ENCODE measurements at regions not wholly inside any gene's neighbourhood (a gene's known extent, or its start where the extent isn't known, plus 50 kb on each side); places are given as distances from the start of the nearest gene placed in this dataset.
"Not testable (repeated sequence)": the region's sequence is repeated elsewhere in the genome, so short reads cannot be mapped to it uniquely, and the experiment has no call there.

GRCh38 chr7:82572195-82572880 is 128.8 kb upstream of the CACNA2D1 start:
- POLR2A ChIA-PET = no interaction called here
- no peak overlapping the region for H3K4me3 ChIP-seq (ENCODE audit: low read depth, low read length)
- CTCF ChIA-PET = interaction anchor here (0.6 to 3.7 kb wide), 38 partner anchors 9 to 529 kb away, joined by 3 to 20 read pairs (median 4); no protein-coding TSS in a partner anchor

DNA sequence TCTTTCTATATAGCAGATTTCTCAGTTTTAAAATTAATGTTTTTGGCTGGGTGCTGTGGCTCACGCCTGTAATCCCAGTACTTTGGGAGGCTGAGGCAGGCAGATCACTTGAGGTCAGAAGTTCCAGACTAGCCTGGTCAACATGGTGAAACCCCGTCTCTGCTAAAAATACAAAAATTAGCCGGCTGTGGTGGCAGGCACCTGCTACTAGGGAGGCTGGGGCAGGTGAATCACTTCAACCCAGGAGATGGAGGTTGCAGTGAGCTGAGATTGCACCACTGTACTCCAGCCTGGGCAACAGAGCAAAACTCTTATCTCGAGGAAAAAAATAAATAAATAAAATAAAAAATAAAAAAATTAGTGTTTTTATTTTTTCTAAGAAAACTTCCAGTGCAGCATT is 127.5 kb upstream of the CACNA2D1 start:
- H3K4me3 ChIP-seq (ENCODE audit: low read depth, low read length); H3K27ac ChIP-seq (ENCODE audit: extremely low read depth, low read depth, low read length); H3K4me1 ChIP-seq (ENCODE audit: control insufficient read depth, insufficient read depth, low read length); POLR2A ChIA-PET; H3K36me3 ChIP-seq (ENCODE audit: control insufficient read depth in 2 of 2, insufficient read depth in 1 of 2, low read length in 2 of 2); H3K9me3 ChIP-seq (ENCODE audit: control insufficient read depth, insufficient read depth, low read depth, low read length): not testable (repeated sequence)
- CTCF ChIA-PET = interaction anchor here (0.6 to 3.7 kb wide), 17 partner anchors 7 to 1086 kb away, joined by 3 to 20 read pairs (median 4); no protein-coding TSS in a partner anchor

More at GRCh38 chr7:82572195-82572880, 128.8 kb upstream of the CACNA2D1 start:
- TF ChIP-seq ZBTB11 (tag by site-specific recombination; conservative IDR thresholded peaks at IDR 0.05; ENCODE audit: low read depth) = peak; percentile 51; the same call in 1 of the 2 replicates
- TF ChIP-seq ZNF654 (tag by site-specific recombination; IDR thresholded peaks at IDR 0.05; ENCODE audit: low read depth) = peak; percentile 87
- TF ChIP-seq, protein P1, sequence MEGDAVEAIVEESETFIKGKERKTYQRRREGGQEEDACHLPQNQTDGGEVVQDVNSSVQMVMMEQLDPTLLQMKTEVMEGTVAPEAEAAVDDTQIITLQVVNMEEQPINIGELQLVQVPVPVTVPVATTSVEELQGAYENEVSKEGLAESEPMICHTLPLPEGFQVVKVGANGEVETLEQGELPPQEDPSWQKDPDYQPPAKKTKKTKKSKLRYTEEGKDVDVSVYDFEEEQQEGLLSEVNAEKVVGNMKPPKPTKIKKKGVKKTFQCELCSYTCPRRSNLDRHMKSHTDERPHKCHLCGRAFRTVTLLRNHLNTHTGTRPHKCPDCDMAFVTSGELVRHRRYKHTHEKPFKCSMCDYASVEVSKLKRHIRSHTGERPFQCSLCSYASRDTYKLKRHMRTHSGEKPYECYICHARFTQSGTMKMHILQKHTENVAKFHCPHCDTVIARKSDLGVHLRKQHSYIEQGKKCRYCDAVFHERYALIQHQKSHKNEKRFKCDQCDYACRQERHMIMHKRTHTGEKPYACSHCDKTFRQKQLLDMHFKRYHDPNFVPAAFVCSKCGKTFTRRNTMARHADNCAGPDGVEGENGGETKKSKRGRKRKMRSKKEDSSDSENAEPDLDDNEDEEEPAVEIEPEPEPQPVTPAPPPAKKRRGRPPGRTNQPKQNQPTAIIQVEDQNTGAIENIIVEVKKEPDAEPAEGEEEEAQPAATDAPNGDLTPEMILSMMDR (tag by site-specific recombination; IDR thresholded peaks at IDR 0.05) = 0 out of 2 replicates have a peak, but pooled peaks have one; percentile 40
- 0 out of 2 replicates have a peak, but pooled peaks have one; percentile 41 for TF ChIP-seq ZNF660 (tag by site-specific recombination; IDR thresholded peaks at IDR 0.05)
- peak; percentile 32; the same call in 1 of the 2 replicates for TF ChIP-seq ZBTB17 (tag by site-specific recombination; IDR thresholded peaks at IDR 0.05)
- TF ChIP-seq ZSCAN30 (tag by site-specific recombination; IDR thresholded peaks at IDR 0.05) = peak; percentile 61; the same call in 1 of the 2 replicates
- no peak for TF ChIP-seq ZNF48 (tag by site-specific recombination; IDR thresholded peaks at IDR 0.05)
- no peak for TF ChIP-seq MEIS1 (CRISPR knock-in tag; IDR thresholded peaks at IDR 0.05; ENCODE audit: borderline replicate concordance)
- TF ChIP-seq ZNF398 (tag by site-specific recombination; IDR thresholded peaks at IDR 0.05) = no peak
- no peak for TF ChIP-seq ZNF133 (tag by site-specific recombination; IDR thresholded peaks at IDR 0.05)
- 0 out of 2 replicates have a peak, but pooled peaks have one; percentile 25 for TF ChIP-seq ZBTB20 (tag by site-specific recombination; IDR thresholded peaks at IDR 0.05)
- peak; percentile 87 for TF ChIP-seq PRDM4 (tag by site-specific recombination; IDR thresholded peaks at IDR 0.05)
- no peak for TF ChIP-seq ZNF664 (tag by site-specific recombination; IDR thresholded peaks at IDR 0.05)
- Histone ChIP-seq H3K9me3 (ENCODE audit: control insufficient read depth, insufficient read depth, low read depth, low read length) (no peaks in the 10 kb centered on the region), H3K36me3 (ENCODE audit: control insufficient read depth in 2 of 2, insufficient read depth in 1 of 2, low read length in 2 of 2) (no peaks in the 10 kb centered on the region), H3K27ac (ENCODE audit: extremely low read depth, low read depth, low read length) (no peak overlapping the region), H3K4me1 (ENCODE audit: control insufficient read depth, insufficient read depth, low read length) (no peaks in the 10 kb centered on the region)

All from HEK293 (cell line).